ENCODE measurements at regions not wholly inside any gene's neighbourhood (a gene's known extent, or its start where the extent isn't known, plus 50 kb on each side); places are given as distances from the start of the nearest gene placed in this dataset.

DNA sequence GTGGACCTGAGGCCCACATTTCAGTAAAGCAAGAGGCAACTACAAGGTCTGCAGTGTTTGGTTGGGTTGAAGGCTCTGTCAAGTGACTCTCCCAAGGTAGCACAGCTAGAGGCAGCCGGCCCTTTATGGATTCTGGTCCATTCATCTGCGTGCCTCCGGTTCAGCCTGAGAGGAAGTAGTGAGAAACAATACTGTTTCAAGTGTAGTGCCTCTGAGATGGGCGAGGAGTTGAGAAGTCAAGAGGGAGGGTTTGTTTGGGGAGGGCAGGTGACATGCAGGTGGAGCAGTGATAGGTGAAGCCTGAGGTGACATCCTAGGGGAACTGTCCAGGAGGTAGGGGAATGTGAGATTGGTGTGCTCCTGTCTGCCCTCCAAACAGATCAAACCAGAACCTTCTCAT is 933.5 kb downstream of the VRK1 start:
- H3K9me3 Mint-ChIP-seq: peaks cover 4% of the 10 kb centered on the region
- no peaks in the 10 kb centered on the region for H3K27me3 Mint-ChIP-seq
- DNase-seq (ENCODE audit: low spot score in 2 of 2) (no peak), ATAC-seq (ENCODE audit: low read depth) (no peak)
- no peaks in the 10 kb centered on the region for H3K36me3 Mint-ChIP-seq
- no peaks in the 10 kb centered on the region for H3K4me1 Mint-ChIP-seq
- no peak overlapping the region for H3K4me3 Mint-ChIP-seq
- no peak overlapping the region for H3K27ac Mint-ChIP-seq

DNA sequence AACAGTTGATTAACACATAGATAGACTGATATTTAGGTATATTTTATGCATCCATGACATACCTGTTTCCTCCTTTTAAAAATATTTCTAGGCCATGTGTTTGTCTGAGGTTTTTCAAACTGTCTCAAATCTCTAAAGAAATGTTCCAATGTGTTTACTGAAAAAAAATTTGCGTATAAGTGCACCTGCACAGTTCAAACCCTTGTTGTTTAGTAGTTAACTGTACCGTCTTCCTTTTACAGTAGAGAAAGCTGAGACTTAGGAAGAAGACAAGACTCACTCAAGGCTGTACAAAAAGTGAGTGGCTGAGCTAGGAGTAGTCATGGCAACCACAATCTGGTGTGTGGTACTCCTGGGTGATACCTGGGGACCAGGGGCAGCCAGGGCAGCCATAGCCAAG is 934.6 kb downstream of the VRK1 start:
- H3K36me3 Mint-ChIP-seq: no peaks in the 10 kb centered on the region
- ATAC-seq (ENCODE audit: low read depth): no peak
- no peaks in the 10 kb centered on the region for H3K27me3 Mint-ChIP-seq
- no peak overlapping the region for H3K27ac Mint-ChIP-seq
- no peaks in the 10 kb centered on the region for H3K4me1 Mint-ChIP-seq
- no peak overlapping the region for H3K4me3 Mint-ChIP-seq
- no peak for DNase-seq (ENCODE audit: low spot score in 2 of 2)
- H3K9me3 Mint-ChIP-seq: peaks cover 2% of the 10 kb centered on the region

DNA sequence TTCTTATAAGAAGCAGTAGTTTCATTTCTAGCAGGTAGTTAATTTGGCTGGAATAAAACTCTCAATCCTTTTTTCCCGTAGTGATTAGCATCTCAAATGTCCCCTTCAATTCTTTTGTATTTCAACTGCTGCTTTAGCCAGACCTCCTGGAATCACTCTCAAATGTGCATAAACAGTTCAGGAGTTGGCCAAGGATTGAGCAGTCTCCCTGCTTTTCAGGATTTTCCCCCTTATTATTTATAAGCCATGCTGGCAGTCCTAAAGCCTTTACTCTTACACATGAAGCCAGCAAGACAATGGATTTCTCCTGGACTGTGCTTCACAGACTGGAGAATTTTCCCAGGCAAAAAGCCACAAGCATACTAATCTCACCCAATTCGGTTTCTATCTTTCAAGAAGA is 950.1 kb downstream of the VRK1 start:
- Mint-ChIP-seq H3K27me3 (no peaks in the 10 kb centered on the region), H3K4me3 (no peak overlapping the region), H3K36me3 (no peaks in the 10 kb centered on the region), H3K9me3 (peaks cover 6% of the 10 kb centered on the region), H3K4me1 (no peaks in the 10 kb centered on the region), H3K27ac (no peak overlapping the region)
- DNase-seq (ENCODE audit: low spot score in 2 of 2): no peak
- ATAC-seq (ENCODE audit: low read depth): no peak

DNA sequence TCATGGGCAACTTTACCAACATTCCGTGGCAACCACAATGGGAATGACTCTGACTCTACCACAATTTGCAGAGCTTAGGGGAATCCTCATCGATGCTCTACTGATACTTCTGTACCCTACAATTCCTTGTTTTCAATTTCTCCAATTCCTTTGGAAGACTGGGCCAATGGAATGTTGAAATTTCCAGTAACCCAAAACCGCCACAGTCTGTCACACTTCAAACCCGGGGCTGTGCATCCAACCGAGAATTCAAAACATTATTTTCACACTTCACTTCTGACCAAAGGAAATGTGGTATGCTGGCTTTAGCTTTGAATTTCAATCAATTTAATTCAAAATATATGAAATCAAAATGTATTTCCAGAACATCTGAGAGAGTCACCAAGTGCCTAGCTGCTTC is 951.4 kb downstream of the VRK1 start:
- peaks cover 6% of the 10 kb centered on the region for H3K9me3 Mint-ChIP-seq
- ATAC-seq (ENCODE audit: low read depth) (no peak), DNase-seq (ENCODE audit: low spot score in 2 of 2) (no peak)
- H3K27ac Mint-ChIP-seq: no peak overlapping the region
- no peaks in the 10 kb centered on the region for H3K36me3 Mint-ChIP-seq
- H3K4me3 Mint-ChIP-seq: no peak overlapping the region
- no peaks in the 10 kb centered on the region for H3K27me3 Mint-ChIP-seq
- H3K4me1 Mint-ChIP-seq: no peaks in the 10 kb centered on the region

DNA sequence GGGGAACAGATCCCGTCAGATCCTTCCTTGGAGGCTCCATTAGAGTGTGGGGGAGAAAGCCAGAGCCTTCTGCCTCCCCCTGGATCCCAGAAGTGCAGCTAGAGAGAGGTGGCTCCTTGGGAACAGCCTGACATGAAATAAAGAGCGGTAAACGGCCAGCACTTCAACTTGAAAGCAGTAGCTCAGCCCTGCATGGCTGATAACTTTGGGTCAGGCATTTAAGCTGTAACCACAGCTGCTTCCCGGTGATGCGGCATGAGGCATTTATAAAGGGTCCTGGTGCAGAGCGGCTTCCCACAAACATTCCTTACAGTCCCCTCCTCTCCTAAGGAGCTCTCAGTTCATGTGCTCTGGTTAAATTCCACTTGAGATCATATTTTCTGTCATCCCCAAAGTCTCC is 960.3 kb downstream of the VRK1 start:
- Mint-ChIP-seq H3K4me3 (no peak overlapping the region), H3K36me3 (no peaks in the 10 kb centered on the region), H3K4me1 (no peaks in the 10 kb centered on the region), H3K27ac (no peak overlapping the region), H3K27me3 (no peaks in the 10 kb centered on the region), H3K9me3 (no peaks in the 10 kb centered on the region)
- DNase-seq (ENCODE audit: low spot score in 2 of 2): no peak
- no peak for ATAC-seq (ENCODE audit: low read depth)

DNA sequence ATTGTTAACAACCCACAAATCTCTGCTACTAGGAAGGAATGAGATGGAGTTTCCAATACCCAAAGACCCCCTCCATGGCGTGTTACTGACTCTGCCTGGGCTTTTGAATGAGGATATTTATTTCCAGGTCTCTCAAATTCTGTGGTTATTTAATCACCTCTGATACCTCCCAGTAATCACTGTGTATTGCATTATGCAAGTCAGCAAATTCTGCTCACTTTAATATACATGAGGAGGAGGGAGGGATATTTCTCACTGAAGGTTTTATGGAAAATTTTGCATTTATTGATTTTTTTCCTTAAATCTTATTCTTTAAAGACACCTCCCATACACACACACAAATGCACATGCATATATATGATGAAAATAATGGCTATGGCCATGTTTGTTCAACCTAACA is 962.9 kb downstream of the VRK1 start:
- Mint-ChIP-seq H3K9me3 (no peaks in the 10 kb centered on the region), H3K27me3 (no peaks in the 10 kb centered on the region), H3K36me3 (no peaks in the 10 kb centered on the region), H3K4me3 (no peak overlapping the region), H3K4me1 (no peaks in the 10 kb centered on the region), H3K27ac (no peak overlapping the region)
- DNase-seq (ENCODE audit: low spot score in 2 of 2) (no peak), ATAC-seq (ENCODE audit: low read depth) (no peak)

DNA sequence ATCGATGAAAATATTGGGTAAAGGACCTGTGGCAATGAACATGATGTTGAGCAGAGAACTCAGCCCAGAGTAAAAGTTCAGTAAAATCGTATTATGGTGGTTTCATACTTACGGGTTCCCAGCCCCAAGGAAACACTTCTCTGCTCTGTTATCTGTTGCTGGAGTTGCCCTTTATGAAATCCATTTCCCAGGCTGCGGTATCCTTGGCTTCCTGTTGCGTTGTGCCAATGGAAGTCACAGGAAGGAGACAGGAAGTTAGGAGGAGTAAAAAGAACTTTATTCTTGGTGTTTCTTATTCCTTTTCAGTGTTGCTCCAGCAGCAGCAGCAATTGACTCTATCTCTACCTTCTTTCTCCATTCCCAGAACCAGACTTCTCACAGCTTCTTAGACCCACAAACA is 965.2 kb downstream of the VRK1 start:
- DNase-seq (ENCODE audit: low spot score in 2 of 2): no peak

DNA sequence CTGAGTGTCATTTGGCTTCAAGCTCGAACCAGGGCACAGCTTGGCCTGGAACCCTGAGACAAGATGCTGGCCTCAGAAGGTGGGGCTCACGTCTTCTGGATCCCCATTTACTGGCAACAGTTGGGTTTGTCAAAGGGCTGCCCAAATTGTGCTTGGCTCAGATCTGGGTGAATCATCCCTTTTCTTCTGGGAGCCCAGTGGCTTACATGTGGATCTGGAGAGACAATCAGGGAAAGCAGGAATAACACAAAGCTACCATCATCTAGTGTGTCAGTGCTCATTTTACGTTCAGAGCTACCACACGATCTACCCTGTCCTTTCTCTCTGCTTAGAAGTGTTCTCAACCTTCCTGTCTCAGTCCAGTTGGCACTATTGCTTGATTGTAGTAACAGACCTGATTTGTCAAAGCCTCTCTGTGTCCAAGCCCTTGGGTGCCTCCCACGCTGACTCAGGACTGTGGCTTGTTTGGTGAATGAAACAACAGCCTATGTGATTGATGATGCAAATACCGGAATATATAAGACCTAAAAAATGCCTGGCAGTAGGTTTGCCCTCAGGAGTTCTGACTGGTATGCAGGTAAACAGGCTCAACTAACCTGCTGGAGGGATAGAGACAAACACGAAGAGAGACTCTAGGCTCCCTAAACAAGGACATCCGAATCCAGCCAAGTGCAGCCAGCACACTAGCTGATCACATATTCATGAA is 974.3 kb downstream of the VRK1 start:
- ATAC-seq (ENCODE audit: low read depth) (no peak), DNase-seq (ENCODE audit: low spot score in 2 of 2) (no peak)
- peaks cover 4% of the 10 kb centered on the region for H3K9me3 Mint-ChIP-seq
- H3K27ac Mint-ChIP-seq: no peak overlapping the region
- no peak overlapping the region for H3K4me3 Mint-ChIP-seq
- H3K36me3 Mint-ChIP-seq: no peaks in the 10 kb centered on the region
- no peaks in the 10 kb centered on the region for H3K27me3 Mint-ChIP-seq
- no peaks in the 10 kb centered on the region for H3K4me1 Mint-ChIP-seq

More for the DNA sequence above, 965.2 kb downstream of the VRK1 start:
- Mint-ChIP-seq H3K9me3 (peaks cover 1% of the 10 kb centered on the region), H3K27me3 (no peaks in the 10 kb centered on the region), H3K4me3 (no peak overlapping the region), H3K36me3 (no peaks in the 10 kb centered on the region), H3K27ac (no peak overlapping the region), H3K4me1 (no peaks in the 10 kb centered on the region)
- ATAC-seq (ENCODE audit: low read depth): no peak

DNA sequence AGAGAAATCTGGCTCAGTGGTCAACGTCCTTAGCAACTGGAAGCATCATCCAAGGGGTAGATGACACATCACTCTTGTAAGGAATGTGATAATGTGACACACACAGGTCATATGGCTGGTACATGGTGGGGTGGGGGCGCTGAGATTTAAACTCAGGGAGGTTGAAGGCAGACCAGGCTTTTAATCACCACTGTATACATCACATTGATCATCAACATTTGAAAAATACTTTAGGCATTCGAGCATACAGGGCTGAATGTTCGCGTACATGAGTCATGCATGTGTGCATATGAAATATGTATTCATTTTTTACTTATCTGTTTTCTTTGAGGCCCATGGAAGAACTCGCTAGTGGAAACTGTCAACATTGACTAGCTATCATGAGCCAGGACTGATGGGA is 976.4 kb downstream of the VRK1 start:
- no peak for DNase-seq (ENCODE audit: low spot score in 2 of 2)
- H3K27ac Mint-ChIP-seq: no peak overlapping the region
- peaks cover 3% of the 10 kb centered on the region for H3K9me3 Mint-ChIP-seq
- no peaks in the 10 kb centered on the region for H3K27me3 Mint-ChIP-seq
- no peaks in the 10 kb centered on the region for H3K36me3 Mint-ChIP-seq
- ATAC-seq (ENCODE audit: low read depth): no peak
- H3K4me3 Mint-ChIP-seq: no peak overlapping the region
- no peaks in the 10 kb centered on the region for H3K4me1 Mint-ChIP-seq

DNA sequence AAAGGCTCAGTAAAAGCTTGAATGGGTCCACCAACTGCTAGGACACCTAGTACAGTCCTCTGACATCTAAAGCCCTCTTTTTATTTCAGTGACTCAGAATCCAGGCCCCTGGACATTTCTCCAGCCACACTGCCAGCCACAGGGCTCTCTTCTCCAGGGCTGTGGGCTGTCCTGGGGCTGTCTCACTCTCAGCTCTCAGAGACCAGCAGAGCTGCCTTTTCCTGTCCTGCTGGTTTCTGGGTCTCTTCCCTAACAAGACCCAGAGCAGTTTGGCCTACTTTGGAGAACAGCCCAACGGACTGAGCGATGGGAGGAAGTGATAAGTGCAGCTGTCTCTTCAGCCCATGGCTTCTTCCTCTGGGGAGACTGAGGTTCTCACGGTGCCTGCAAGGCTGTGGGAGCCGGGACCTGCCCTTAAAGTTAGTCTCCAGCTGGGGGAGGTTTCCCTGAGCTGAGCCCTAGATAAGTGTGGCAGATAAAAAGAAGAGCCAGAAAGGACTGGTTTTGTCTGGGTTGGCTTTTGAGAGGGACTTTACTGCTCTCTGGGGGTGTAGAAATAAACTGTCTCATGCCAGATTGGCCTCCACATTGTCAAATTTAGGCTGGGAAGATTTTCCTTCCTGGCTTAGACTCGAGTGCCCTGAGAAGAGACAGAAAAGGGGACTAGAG is 979.8 kb downstream of the VRK1 start:
- Mint-ChIP-seq H3K27ac (no peak overlapping the region), H3K27me3 (no peaks in the 10 kb centered on the region), H3K4me3 (no peak overlapping the region), H3K9me3 (peaks cover 8% of the 10 kb centered on the region), H3K4me1 (no peaks in the 10 kb centered on the region), H3K36me3 (no peaks in the 10 kb centered on the region)
- no peak for ATAC-seq (ENCODE audit: low read depth)
- no peak for DNase-seq (ENCODE audit: low spot score in 2 of 2)

DNA sequence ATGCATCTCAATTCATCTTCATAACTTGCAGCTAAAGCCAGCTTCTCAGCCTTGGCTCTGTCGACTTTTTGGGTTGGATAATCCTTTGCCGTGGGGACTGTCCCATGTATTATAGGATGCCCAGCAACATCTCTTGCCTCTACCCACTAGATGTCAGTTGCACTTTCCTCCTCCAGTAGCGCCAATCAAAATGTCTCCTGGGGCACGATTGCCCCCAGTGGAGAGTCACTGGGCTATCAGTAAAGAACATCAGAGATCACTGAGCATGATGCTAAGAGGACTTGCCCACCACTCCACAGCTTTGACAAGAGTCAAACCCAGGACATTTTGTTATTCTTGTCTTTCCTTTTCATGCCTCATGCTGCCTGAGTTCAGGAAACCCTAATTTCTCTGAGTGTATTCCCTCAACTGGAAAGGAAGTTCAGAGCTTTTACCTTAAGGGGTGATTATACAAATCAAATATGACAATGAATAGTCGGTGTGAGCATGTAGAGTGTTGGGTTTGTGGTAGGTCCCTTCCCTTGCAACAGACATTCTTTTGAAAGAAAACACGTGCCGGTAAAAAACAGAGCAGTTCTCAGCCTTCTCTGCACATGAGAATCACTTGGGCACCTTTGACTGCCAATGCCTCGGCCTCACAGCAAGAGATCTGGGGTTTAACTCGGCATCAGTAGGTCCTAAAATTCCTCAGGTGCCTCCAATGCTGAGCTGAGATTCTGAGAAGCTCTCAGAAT is 980.6 kb downstream of the VRK1 start:
- ATAC-seq (ENCODE audit: low read depth) (no peak), DNase-seq (ENCODE audit: low spot score in 2 of 2) (no peak)
- H3K9me3 Mint-ChIP-seq: peaks cover 8% of the 10 kb centered on the region
- H3K4me1 Mint-ChIP-seq: no peaks in the 10 kb centered on the region
- no peaks in the 10 kb centered on the region for H3K36me3 Mint-ChIP-seq
- H3K27ac Mint-ChIP-seq: no peak overlapping the region
- H3K27me3 Mint-ChIP-seq: no peaks in the 10 kb centered on the region
- H3K4me3 Mint-ChIP-seq: no peak overlapping the region

DNA sequence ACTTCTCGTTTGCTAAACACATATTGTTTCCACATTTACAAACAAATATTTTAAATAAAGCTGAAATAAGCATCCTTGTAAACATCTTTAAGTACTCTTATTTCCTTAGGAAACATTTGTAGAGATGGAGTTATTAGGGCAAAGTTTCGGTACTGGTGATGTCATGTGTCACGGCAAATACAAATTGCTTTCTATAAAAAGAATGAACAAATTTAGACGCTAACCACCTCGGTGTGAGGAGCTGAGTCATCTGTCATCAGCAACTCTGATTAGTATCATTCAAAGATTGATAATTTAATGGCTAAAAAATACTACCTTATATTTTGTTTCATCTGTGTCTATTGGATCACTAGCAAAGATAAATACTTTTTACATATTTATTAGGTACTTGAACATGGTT is 982.0 kb downstream of the VRK1 start:
- no peaks in the 10 kb centered on the region for H3K27me3 Mint-ChIP-seq
- no peak for ATAC-seq (ENCODE audit: low read depth)
- H3K36me3 Mint-ChIP-seq: no peaks in the 10 kb centered on the region
- no peaks in the 10 kb centered on the region for H3K4me1 Mint-ChIP-seq
- no peak overlapping the region for H3K4me3 Mint-ChIP-seq
- H3K27ac Mint-ChIP-seq: no peak overlapping the region
- peaks cover 8% of the 10 kb centered on the region for H3K9me3 Mint-ChIP-seq
- no peak for DNase-seq (ENCODE audit: low spot score in 2 of 2)

DNA sequence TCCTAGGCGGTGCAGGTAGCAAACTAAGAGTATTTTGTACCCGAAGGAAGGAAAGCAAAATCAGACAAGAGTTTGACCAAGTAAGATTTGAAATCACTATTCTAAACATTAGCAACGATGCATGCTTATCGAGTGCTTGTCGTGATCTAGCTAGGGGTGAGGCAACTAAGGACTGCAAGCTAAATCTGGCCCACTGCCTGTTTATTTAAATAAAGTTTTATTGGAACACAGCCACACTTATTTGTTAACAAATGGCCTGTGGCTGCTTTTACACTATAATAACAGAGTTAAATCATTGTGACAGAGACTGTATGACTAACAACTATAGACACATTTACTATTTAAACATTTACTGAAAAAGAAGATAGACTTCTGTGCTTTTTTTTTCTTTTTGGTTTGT is 983.6 kb downstream of the VRK1 start:
- Mint-ChIP-seq H3K36me3 (no peaks in the 10 kb centered on the region), H3K4me3 (no peak overlapping the region), H3K27me3 (no peaks in the 10 kb centered on the region), H3K9me3 (peaks cover 7% of the 10 kb centered on the region), H3K4me1 (no peaks in the 10 kb centered on the region), H3K27ac (no peak overlapping the region)
- ATAC-seq (ENCODE audit: low read depth) (no peak), DNase-seq (ENCODE audit: low spot score in 2 of 2) (no peak)

DNA sequence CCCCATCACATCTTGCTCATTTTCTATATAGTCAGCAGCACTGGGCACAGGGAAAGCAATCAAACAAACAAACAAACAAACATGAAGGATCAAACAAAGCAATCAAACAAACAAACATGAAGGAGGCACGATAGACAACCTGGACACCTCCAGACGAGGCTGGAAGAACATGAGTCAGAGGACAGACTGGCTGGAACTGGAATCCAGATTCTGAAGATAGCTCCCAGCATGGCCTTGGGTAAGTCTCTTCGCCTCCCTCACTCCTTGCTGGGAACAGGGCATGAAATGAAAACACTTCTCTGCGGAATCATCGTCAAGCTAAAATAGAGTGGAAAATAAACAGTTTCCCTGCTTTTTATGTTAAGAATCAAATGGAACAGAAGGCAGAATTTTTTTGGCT is 984.8 kb downstream of the VRK1 start:
- H3K4me1 Mint-ChIP-seq: no peaks in the 10 kb centered on the region
- H3K36me3 Mint-ChIP-seq: no peaks in the 10 kb centered on the region
- peaks cover 7% of the 10 kb centered on the region for H3K9me3 Mint-ChIP-seq
- no peak overlapping the region for H3K4me3 Mint-ChIP-seq
- H3K27me3 Mint-ChIP-seq: no peaks in the 10 kb centered on the region
- DNase-seq (ENCODE audit: low spot score in 2 of 2) (no peak), ATAC-seq (ENCODE audit: low read depth) (no peak)
- no peak overlapping the region for H3K27ac Mint-ChIP-seq
